Endothelial cell of umbilical vein (primary cell): ENCODE measurements at regions not wholly inside any gene's neighbourhood (a gene's known extent, or its start where the extent isn't known, plus 50 kb on each side); places are given as distances from the start of the nearest gene placed in this dataset.

Source experiments
- BruUV-seq: library from RNA; stranded (reverse); fragments of 400-500 nt; replicated peaks from 2 replicates; lab custom pipeline; 2021; lab: Mats Ljungman, UMichigan
- CTCF ChIA-PET: fragments of 300-600, 350-600 bp; sonication (Branson Sonifier 250); formaldehyde crosslinking; loops from one replicate; lab custom pipeline; 2021; ENCODE audit warnings: antibody characterized with exemption, inconsistent platforms; lab: Charles Lee
- POLR2A ChIA-PET: fragments of 300-600, 350-600 bp; sonication (Branson Sonifier 250); formaldehyde crosslinking; loops from one replicate; lab custom pipeline; 2021; ENCODE audit warnings: antibody characterized with exemption, inconsistent platforms; lab: Charles Lee
- DNase-seq: peaks from one replicate; pipeline ENCODE4 v3.0.0-alpha.2; 2011; ENCODE audit warnings: low read depth, low spot score
- FAIRE-seq: peaks from 2 replicates; lab custom pipeline; 2011; peaks lifted over from hg19 to GRCh38; lab: Jason Lieb, UNC
- H2AFZ ChIP-seq: 2 replicates; pipeline ENCODE4 v1.6.0; 2012; ENCODE audit warnings: low read depth, low read length, control low read depth, inconsistent platforms
- H3K27ac ChIP-seq: 2 replicates; pipeline ENCODE4 v1.5.1; 2011; ENCODE audit warnings: low read depth, mild to moderate bottlenecking, control low read depth, low read length, moderate library complexity; ENCODE audit not compliant: insufficient read depth
- H3K27me3 ChIP-seq, 2 experiments: 2 replicates each; pipeline versions ENCODE4 v1.6.0 to v1.6.1; 2011; ENCODE audit warnings: low read length in 2 of 2, mixed read lengths in 1 of 2; ENCODE audit not compliant: control insufficient read depth in 2 of 2, insufficient read depth in 2 of 2
- H3K36me3 ChIP-seq, 2 experiments: 2 replicates in 1 of 2; 3 replicates in 1 of 2; pipeline ENCODE4 v1.5.1; 2011; ENCODE audit warnings: low read length in 2 of 2, mild to moderate bottlenecking in 1 of 2, moderate library complexity in 1 of 2; ENCODE audit not compliant: control insufficient read depth in 2 of 2, insufficient read depth in 2 of 2; ENCODE audit errors: extremely low read depth in 1 of 2
- H3K4me1 ChIP-seq: 3 replicates; pipeline ENCODE4 v1.5.1; 2011; ENCODE audit warnings: mild to moderate bottlenecking, low read length; ENCODE audit not compliant: control insufficient read depth, insufficient read depth; ENCODE audit errors: extremely low read depth
- H3K4me2 ChIP-seq: 2 replicates; pipeline ENCODE4 v1.6.1; 2011; ENCODE audit warnings: low read length, control low read depth, mixed read lengths; ENCODE audit not compliant: insufficient read depth
- H3K4me3 ChIP-seq, 3 experiments: fragments of 200-600 bp in 1 of 3; sonication (generic), shearing (Covaris generic) in 1 of 3; replicated peaks in 1 of 3; 2 replicates each; pipeline ENCODE4 v1.5.1; 2011 to 2016; ENCODE audit warnings: control low read depth in 3 of 3, low read length in 3 of 3, mild to moderate bottlenecking in 2 of 3, inconsistent platforms in 1 of 3, low read depth in 1 of 3, moderate library complexity in 1 of 3; ENCODE audit not compliant: insufficient read depth in 1 of 3
- H3K79me2 ChIP-seq: 2 replicates; pipeline ENCODE4 v1.6.0; 2012; ENCODE audit warnings: low read length, inconsistent platforms; ENCODE audit not compliant: control insufficient read depth, insufficient read depth
- H3K9ac ChIP-seq: replicated peaks from 2 replicates; pipeline ENCODE3; 2011; ENCODE audit warnings: low read length, control low read depth; ENCODE audit not compliant: insufficient read depth; ENCODE audit errors: extremely low read depth
- H3K9me1 ChIP-seq: replicated peaks from 3 replicates; pipeline ENCODE4 v1.6.0; 2011; ENCODE audit warnings: mild to moderate bottlenecking, low read length; ENCODE audit not compliant: control insufficient read depth, insufficient read depth; ENCODE audit errors: extremely low read depth
- H3K9me3 ChIP-seq: replicated peaks from 2 replicates; pipeline ENCODE4 v1.5.1; 2012; ENCODE audit warnings: low read length, inconsistent platforms; ENCODE audit not compliant: control insufficient read depth, insufficient read depth
- H4K20me1 ChIP-seq: replicated peaks from 2 replicates; pipeline ENCODE3; 2011; ENCODE audit warnings: mild to moderate bottlenecking, low read length; ENCODE audit not compliant: control insufficient read depth, insufficient read depth; ENCODE audit errors: extremely low read depth
- CTCF ChIP-seq, 2 donors: IDR thresholded peaks; 1 replicate in 1 of 2; 2 replicates in 1 of 2; pipeline ENCODE4 v1.5.1; 2011; ENCODE audit warnings: low read length in 2 of 2, mild to moderate bottlenecking in 2 of 2, moderate library complexity in 2 of 2, control low read depth in 1 of 2, inconsistent platforms in 1 of 2, low read depth in 1 of 2; ENCODE audit not compliant: insufficient read depth in 1 of 2; ENCODE audit errors: extremely low read depth in 1 of 2
- EZH2 ChIP-seq: IDR thresholded peaks from 2 replicates; pipeline ENCODE4 v1.6.1; 2012; ENCODE audit warnings: borderline replicate concordance, low read depth, mild to moderate bottlenecking, moderate library complexity, low read length, inconsistent platforms; ENCODE audit not compliant: severe bottlenecking
- FOS ChIP-seq: IDR thresholded peaks from 2 replicates; pipeline ENCODE4 v1.6.1; 2011; ENCODE audit warnings: mild to moderate bottlenecking, low read length, moderate library complexity, borderline replicate concordance; ENCODE audit not compliant: insufficient read depth
- GATA2 ChIP-seq: IDR thresholded peaks from 2 replicates; pipeline ENCODE4 v1.7.0; 2011; ENCODE audit warnings: low read depth, mild to moderate bottlenecking, moderate library complexity, mixed read lengths, low read length; ENCODE audit not compliant: insufficient read length, insufficient read depth
- JUN ChIP-seq: IDR thresholded peaks from 2 replicates; pipeline ENCODE4 v1.6.1; 2011; ENCODE audit warnings: borderline replicate concordance, low read depth; ENCODE audit not compliant: insufficient read length, insufficient read depth
- MAX ChIP-seq: IDR thresholded peaks from 2 replicates; pipeline ENCODE4 v1.6.1; 2011; ENCODE audit not compliant: insufficient read depth, insufficient read length
- MYC ChIP-seq: IDR thresholded peaks from one replicate; pipeline ENCODE4 v1.6.1; 2011; ENCODE audit warnings: mild to moderate bottlenecking, low read depth, low read length
- POLR2A ChIP-seq: IDR thresholded peaks from 2 replicates; pipeline ENCODE4 v1.6.1; 2012; ENCODE audit warnings: low read depth, mild to moderate bottlenecking, control low read depth, low read length
- POLR2AphosphoS5 ChIP-seq: IDR thresholded peaks from 2 replicates; pipeline ENCODE4 v1.6.1; 2012; ENCODE audit warnings: low read depth, mild to moderate bottlenecking, control low read depth, low read length, moderate library complexity; ENCODE audit not compliant: insufficient read depth
- dilution Hi-C: fragments of 300-500 bp; cut with MboI; formaldehyde crosslinking; loops from one replicate; pipeline ENCODE4 v1.15.0; 2019; ENCODE audit warnings: low sequenced_read_pairs; ENCODE audit not compliant: extremely low pct_ligation_motif_present
- intact Hi-C: fragments of 100-400 bp; cut with micrococcal nuclease; formaldehyde crosslinking; loops from one replicate; pipeline ENCODE4 v1.10.0; 2022

- CTCF ChIA-PET, result interaction anchor here (1.2 kb wide), 1 partner anchor 320 kb away, joined by 3 read pairs; no protein-coding TSS in a partner anchor
Measured at GRCh38 chr3:150255826-150256225, 152.3 kb upstream of the TSC22D2 start.

More at GRCh38 chr3:150255826-150256225, 152.3 kb upstream of the TSC22D2 start:
- no peaks in the 10 kb centered on the region for H3K27me3 ChIP-seq
- no peak for FAIRE-seq
- H3K9me3 ChIP-seq, result no peaks in the 10 kb centered on the region
- BruUV-seq, result no TSS peak
- H3K4me2 ChIP-seq, result no peak overlapping the region
- no peak overlapping the region for H3K9ac ChIP-seq
- dilution Hi-C loops (no loop called here), intact Hi-C loops (no loop called here)
- no peak overlapping the region for H3K4me3 ChIP-seq
- H3K79me2 ChIP-seq, result no peaks in the 10 kb centered on the region
- H3K27ac ChIP-seq, result no peak overlapping the region
- no peak for DNase-seq
- H2AFZ ChIP-seq, result no peak overlapping the region
- peaks cover 32% of the 10 kb centered on the region for H3K4me1 ChIP-seq
- POLR2A ChIA-PET, result no interaction called here
- H4K20me1 ChIP-seq, result no peaks in the 10 kb centered on the region
- no peaks in the 10 kb centered on the region for H3K36me3 ChIP-seq
- no peaks in the 10 kb centered on the region for H3K9me1 ChIP-seq
- no peak for TF ChIP-seq CTCF (IDR thresholded peaks at IDR 0.05; ENCODE audit: extremely low read depth in 1 of 2, insufficient read depth in 1 of 2, low read depth in 1 of 2, low read length in 2 of 2)
- TF ChIP-seq MAX, result no peak
- no peak for TF ChIP-seq GATA2
- no peak for TF ChIP-seq FOS
- no peak for TF ChIP-seq EZH2
- TF ChIP-seq JUN, result no peak
- TF ChIP-seq MYC, result no peak
- TF ChIP-seq POLR2A, result no peak
- TF ChIP-seq POLR2AphosphoS5, result no peak
